GM23338 (cell line): ENCODE measurements at regions not wholly inside any gene's neighbourhood (a gene's known extent, or its start where the extent isn't known, plus 50 kb on each side); places are given as distances from the start of the nearest gene placed in this dataset.
A peak's percentile ranks its signal among the peaks of the same experiment; 100 is the strongest.
"Not testable (repeated sequence)": the region's sequence is repeated elsewhere in the genome, so short reads cannot be mapped to it uniquely, and the experiment has no call there.

Experiments
- ATAC-seq: fragments of 200-7000 bp; cut with Tn5 transposase; 3 replicates; pipeline ENCODE4 v1.9.1; 2020
- DNase-seq: peaks from one replicate; pipeline ENCODE4 v3.0.0-alpha.2; 2015; ENCODE audit warnings: low spot score
- H2AFZ ChIP-seq: fragments of 200-600 bp; sonication (generic); 2 replicates; pipeline ENCODE4 v1.8.0; 2016; ENCODE audit warnings: antibody characterized with exemption, mild to moderate bottlenecking, moderate library complexity
- H3F3A ChIP-seq: fragments of 200-600 bp; sonication (generic); replicated peaks from 2 replicates; pipeline ENCODE4 v1.8.0; 2017; ENCODE audit warnings: antibody characterized with exemption, mixed run types, low read depth
- H3K27ac ChIP-seq: fragments of 200-600 bp; sonication (generic); 2 replicates; pipeline ENCODE4 v1.6.1; 2016; ENCODE audit warnings: low read depth
- H3K27me3 ChIP-seq: fragments of 200-600 bp; sonication (generic); 2 replicates; pipeline ENCODE4 v1.8.0; 2016; ENCODE audit warnings: mild to moderate bottlenecking, mixed run types, moderate library complexity; ENCODE audit not compliant: insufficient read depth
- H3K36me3 ChIP-seq: fragments of 200-600 bp; sonication (generic); 2 replicates; pipeline ENCODE4 v1.8.0; 2016; ENCODE audit warnings: mild to moderate bottlenecking; ENCODE audit not compliant: insufficient read depth
- H3K4me1 ChIP-seq: fragments of 200-600 bp; sonication (generic); 2 replicates; pipeline ENCODE4 v1.8.0; 2016; ENCODE audit warnings: mild to moderate bottlenecking, moderate library complexity; ENCODE audit not compliant: insufficient read depth
- H3K4me2 ChIP-seq: fragments of 200-600 bp; sonication (generic); 2 replicates; pipeline ENCODE4 v1.7.1; 2017; ENCODE audit warnings: mixed run types
- H3K4me3 ChIP-seq: fragments of 200-600 bp; sonication (generic); 2 replicates; pipeline ENCODE4 v1.6.1; 2016; ENCODE audit warnings: mixed run types
- H3K79me2 ChIP-seq: fragments of 200-600 bp; sonication (generic); replicated peaks from 2 replicates; pipeline ENCODE4 v1.8.0; 2017; ENCODE audit warnings: mild to moderate bottlenecking; ENCODE audit not compliant: insufficient read depth
- H3K9me2 ChIP-seq: fragments of 200-600 bp; sonication (generic); 2 replicates; pipeline ENCODE4 v1.8.0; 2017; ENCODE audit not compliant: insufficient read depth
- H4K20me1 ChIP-seq: fragments of 200-600 bp; sonication (generic); replicated peaks from 2 replicates; pipeline ENCODE4 v1.8.0; 2017; ENCODE audit warnings: mild to moderate bottlenecking; ENCODE audit not compliant: insufficient read depth
- H3K27ac Mint-ChIP-seq: 2 replicates; pipeline ENCODE4 v1.8.0; 2020; ENCODE audit warnings: inconsistent platforms, mild to moderate bottlenecking, moderate library complexity, mixed read lengths
- H3K27me3 Mint-ChIP-seq: 3 replicates; pipeline ENCODE4 v1.8.0; 2022; ENCODE audit warnings: low read depth, mild to moderate bottlenecking, moderate library complexity, mixed read lengths, inconsistent platforms; ENCODE audit not compliant: insufficient read depth, poor library complexity
- H3K36me3 Mint-ChIP-seq: 3 replicates; pipeline ENCODE4 v1.8.0; 2021; ENCODE audit warnings: low read depth, mild to moderate bottlenecking, inconsistent platforms, moderate library complexity, mixed read lengths
- H3K4me1 Mint-ChIP-seq: 3 replicates; pipeline ENCODE4 v1.8.0; 2020; ENCODE audit warnings: mild to moderate bottlenecking, inconsistent platforms, mixed read lengths
- H3K4me3 Mint-ChIP-seq: 3 replicates; pipeline ENCODE4 v1.8.0; 2021; ENCODE audit warnings: moderate library complexity, mild to moderate bottlenecking, inconsistent platforms, mixed read lengths
- H3K9me3 Mint-ChIP-seq: 3 replicates; pipeline ENCODE4 v1.8.0; 2020; ENCODE audit warnings: moderate library complexity, mild to moderate bottlenecking, inconsistent platforms, mixed read lengths
- EZH2 ChIP-seq: fragments of 200-600 bp; sonication (generic); IDR thresholded peaks from one replicate; pipeline ENCODE4 v1.8.0; 2017; ENCODE audit warnings: antibody characterized with exemption, mild to moderate bottlenecking, low read depth; ENCODE audit not compliant: unreplicated experiment
- EZH2phosphoT487 ChIP-seq: fragments of 200-600 bp; sonication (generic); IDR thresholded peaks from one replicate; pipeline ENCODE4 v1.8.1; 2018; ENCODE audit warnings: antibody characterized with exemption; ENCODE audit not compliant: unreplicated experiment
- STAT1 ChIP-seq: IDR thresholded peaks from one replicate; pipeline ENCODE4 v1.6.1; 2016; ENCODE audit warnings: antibody characterized with exemption; ENCODE audit not compliant: unreplicated experiment
- ZNF114 ChIP-seq: fragments of 250-450 bp; sonication (Bioruptor Pico); IDR thresholded peaks from 2 replicates; pipeline ENCODE4 v1.5.0; 2020; ENCODE audit warnings: mild to moderate bottlenecking, moderate library complexity
- ZNF331 ChIP-seq: fragments of 250-450 bp; sonication (Bioruptor Pico); IDR thresholded peaks from 2 replicates; pipeline ENCODE4 v1.5.0; 2020; ENCODE audit warnings: low read depth, mild to moderate bottlenecking, moderate library complexity
- TF ChIP-seq, protein P1 (sequence below), 2 experiments: fragments of 200-600 bp in 1 of 2; sonication (generic) in 1 of 2; conservative IDR thresholded peaks; 2 replicates each; pipeline versions ENCODE4 v1.5.1 to v1.6.1; 2016 to 2017; ENCODE audit warnings: antibody characterized with exemption in 2 of 2, low read depth in 2 of 2, mild to moderate bottlenecking in 2 of 2, moderate library complexity in 1 of 2
- TF ChIP-seq, protein P2 (sequence below): IDR thresholded peaks from one replicate; pipeline ENCODE4 v1.6.1; 2018; ENCODE audit warnings: antibody characterized with exemption; ENCODE audit not compliant: unreplicated experiment

DNA sequence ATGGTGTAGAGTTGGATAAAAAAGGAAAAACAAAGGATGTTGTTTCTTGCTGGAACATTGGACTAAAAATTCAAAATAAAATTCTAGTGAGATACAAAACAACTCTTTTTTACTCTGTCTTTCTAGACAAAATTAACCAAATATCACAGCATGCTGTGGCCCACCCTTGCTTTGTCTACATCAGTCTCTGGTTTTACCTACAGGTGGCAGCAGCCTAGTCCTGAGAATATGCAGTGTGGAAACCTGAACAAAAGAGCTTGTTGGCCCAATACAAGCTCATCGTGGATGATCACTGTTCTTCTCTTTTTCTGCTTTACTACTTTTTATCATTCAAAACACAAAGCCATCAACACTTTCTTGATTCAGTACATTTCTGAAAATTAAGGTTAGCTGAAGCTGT is 210.4 kb downstream of the CDH19 start:
- H3K4me3 Mint-ChIP-seq = no peak overlapping the region
- TF ChIP-seq, protein P1, sequence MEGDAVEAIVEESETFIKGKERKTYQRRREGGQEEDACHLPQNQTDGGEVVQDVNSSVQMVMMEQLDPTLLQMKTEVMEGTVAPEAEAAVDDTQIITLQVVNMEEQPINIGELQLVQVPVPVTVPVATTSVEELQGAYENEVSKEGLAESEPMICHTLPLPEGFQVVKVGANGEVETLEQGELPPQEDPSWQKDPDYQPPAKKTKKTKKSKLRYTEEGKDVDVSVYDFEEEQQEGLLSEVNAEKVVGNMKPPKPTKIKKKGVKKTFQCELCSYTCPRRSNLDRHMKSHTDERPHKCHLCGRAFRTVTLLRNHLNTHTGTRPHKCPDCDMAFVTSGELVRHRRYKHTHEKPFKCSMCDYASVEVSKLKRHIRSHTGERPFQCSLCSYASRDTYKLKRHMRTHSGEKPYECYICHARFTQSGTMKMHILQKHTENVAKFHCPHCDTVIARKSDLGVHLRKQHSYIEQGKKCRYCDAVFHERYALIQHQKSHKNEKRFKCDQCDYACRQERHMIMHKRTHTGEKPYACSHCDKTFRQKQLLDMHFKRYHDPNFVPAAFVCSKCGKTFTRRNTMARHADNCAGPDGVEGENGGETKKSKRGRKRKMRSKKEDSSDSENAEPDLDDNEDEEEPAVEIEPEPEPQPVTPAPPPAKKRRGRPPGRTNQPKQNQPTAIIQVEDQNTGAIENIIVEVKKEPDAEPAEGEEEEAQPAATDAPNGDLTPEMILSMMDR (conservative IDR thresholded peaks at IDR 0.05; ENCODE audit: low read depth in 2 of 2) = peak; percentile 41 to 58
- TF ChIP-seq, protein P2, sequence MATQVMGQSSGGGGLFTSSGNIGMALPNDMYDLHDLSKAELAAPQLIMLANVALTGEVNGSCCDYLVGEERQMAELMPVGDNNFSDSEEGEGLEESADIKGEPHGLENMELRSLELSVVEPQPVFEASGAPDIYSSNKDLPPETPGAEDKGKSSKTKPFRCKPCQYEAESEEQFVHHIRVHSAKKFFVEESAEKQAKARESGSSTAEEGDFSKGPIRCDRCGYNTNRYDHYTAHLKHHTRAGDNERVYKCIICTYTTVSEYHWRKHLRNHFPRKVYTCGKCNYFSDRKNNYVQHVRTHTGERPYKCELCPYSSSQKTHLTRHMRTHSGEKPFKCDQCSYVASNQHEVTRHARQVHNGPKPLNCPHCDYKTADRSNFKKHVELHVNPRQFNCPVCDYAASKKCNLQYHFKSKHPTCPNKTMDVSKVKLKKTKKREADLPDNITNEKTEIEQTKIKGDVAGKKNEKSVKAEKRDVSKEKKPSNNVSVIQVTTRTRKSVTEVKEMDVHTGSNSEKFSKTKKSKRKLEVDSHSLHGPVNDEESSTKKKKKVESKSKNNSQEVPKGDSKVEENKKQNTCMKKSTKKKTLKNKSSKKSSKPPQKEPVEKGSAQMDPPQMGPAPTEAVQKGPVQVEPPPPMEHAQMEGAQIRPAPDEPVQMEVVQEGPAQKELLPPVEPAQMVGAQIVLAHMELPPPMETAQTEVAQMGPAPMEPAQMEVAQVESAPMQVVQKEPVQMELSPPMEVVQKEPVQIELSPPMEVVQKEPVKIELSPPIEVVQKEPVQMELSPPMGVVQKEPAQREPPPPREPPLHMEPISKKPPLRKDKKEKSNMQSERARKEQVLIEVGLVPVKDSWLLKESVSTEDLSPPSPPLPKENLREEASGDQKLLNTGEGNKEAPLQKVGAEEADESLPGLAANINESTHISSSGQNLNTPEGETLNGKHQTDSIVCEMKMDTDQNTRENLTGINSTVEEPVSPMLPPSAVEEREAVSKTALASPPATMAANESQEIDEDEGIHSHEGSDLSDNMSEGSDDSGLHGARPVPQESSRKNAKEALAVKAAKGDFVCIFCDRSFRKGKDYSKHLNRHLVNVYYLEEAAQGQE = no peak
- Histone ChIP-seq H3K4me2 (no peak overlapping the region), H2AFZ (no peak overlapping the region), H3K27me3 (no peaks in the 10 kb centered on the region), H3K79me2 (no peaks in the 10 kb centered on the region), H3K9me2 (no peaks in the 10 kb centered on the region), H3K4me3 (no peak overlapping the region), H3F3A (no peaks in the 10 kb centered on the region), H3K27ac (no peak overlapping the region), H3K4me1 (no peaks in the 10 kb centered on the region), H4K20me1 (no peaks in the 10 kb centered on the region), H3K36me3 (peaks cover 9% of the 10 kb centered on the region)
- ATAC-seq = peak; percentile 35; the same call in 1 of the 3 replicates
- DNase-seq = peak; percentile 24
- peaks cover 43% of the 10 kb centered on the region for H3K36me3 Mint-ChIP-seq
- no peaks in the 10 kb centered on the region for H3K4me1 Mint-ChIP-seq
- H3K9me3 Mint-ChIP-seq = peaks cover 49% of the 10 kb centered on the region
- peaks cover 8% of the 10 kb centered on the region for H3K27me3 Mint-ChIP-seq
- no peak overlapping the region for H3K27ac Mint-ChIP-seq

DNA sequence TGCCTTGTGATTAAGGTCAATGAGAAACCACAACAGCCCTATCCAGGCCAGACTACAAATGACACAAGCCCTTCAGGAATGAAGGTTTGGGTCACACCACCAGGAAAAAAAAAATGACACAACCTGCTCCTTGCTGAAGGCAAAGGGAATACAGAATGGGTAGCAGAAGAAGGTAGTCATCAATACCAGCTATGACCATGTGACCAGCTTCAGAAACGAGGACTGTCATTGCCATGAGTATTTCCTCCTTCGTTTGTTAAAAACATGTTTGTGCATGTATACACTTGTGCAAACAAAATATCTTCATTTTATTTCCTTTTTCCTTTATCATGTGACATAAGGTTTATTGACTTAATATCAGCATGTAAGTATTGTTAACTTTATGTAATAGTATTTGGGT is 226.6 kb downstream of the CDH19 start:
- peaks cover 2% of the 10 kb centered on the region; the same call in 2 of the 3 replicates for H3K36me3 Mint-ChIP-seq
- no peaks in the 10 kb centered on the region for H3K27me3 Mint-ChIP-seq
- H3K4me1 ChIP-seq = no peaks in the 10 kb centered on the region
- no peaks in the 10 kb centered on the region for H3F3A ChIP-seq
- H4K20me1 ChIP-seq = no peaks in the 10 kb centered on the region
- no peak overlapping the region for H3K4me3 Mint-ChIP-seq
- H2AFZ ChIP-seq = no peak overlapping the region
- no peaks in the 10 kb centered on the region for H3K79me2 ChIP-seq
- H3K27ac ChIP-seq = no peak overlapping the region
- H3K27me3 ChIP-seq = no peaks in the 10 kb centered on the region
- no peak overlapping the region for H3K4me2 ChIP-seq
- no peak overlapping the region for H3K4me3 ChIP-seq
- H3K4me1 Mint-ChIP-seq = no peaks in the 10 kb centered on the region
- peaks cover 5% of the 10 kb centered on the region; the same call in 2 of the 3 replicates for H3K9me3 Mint-ChIP-seq
- H3K27ac Mint-ChIP-seq = no peak overlapping the region
- H3K36me3 ChIP-seq = no peaks in the 10 kb centered on the region
- H3K9me2 ChIP-seq = 0 out of 2 replicates have a peak, but pooled peaks cover 6% of the 10 kb centered on the region
- TF ChIP-seq, protein P2 = no peak
- TF ChIP-seq ZNF331 (CRISPR knock-in tag) (no peak), ZNF114 (CRISPR knock-in tag) (no peak), EZH2 (no peak), EZH2phosphoT487 (no peak), STAT1 (no peak)
- TF ChIP-seq, protein P1 (conservative IDR thresholded peaks at IDR 0.05; ENCODE audit: low read depth in 2 of 2) = no peak
- no peak for ATAC-seq
- DNase-seq = no peak

DNA sequence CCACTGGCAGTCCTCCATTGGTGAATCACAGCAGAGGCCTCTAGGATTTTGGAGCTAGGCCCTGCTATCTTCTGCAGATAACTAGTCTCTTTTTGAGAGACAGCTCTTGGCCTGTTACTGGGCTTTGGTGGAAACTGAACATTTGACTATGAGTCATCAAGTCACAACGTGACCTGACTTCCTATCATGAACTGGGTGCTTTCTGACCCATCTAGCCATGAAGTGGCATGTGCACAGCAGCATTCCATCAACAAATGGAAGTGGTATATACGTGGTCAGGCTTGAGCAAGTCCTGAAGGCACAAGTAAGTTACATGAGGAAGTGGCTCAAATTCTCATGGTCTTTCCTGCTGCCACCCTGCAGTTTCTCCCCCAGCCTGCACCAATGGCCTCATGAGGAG is 228.5 kb downstream of the CDH19 start:
- H3K4me2 ChIP-seq, H3K27ac Mint-ChIP-seq, H3K4me3 ChIP-seq, H3K36me3 ChIP-seq, H3K9me2 ChIP-seq, H3K79me2 ChIP-seq, H3K4me1 Mint-ChIP-seq, H3F3A ChIP-seq, DNase-seq, H3K27me3 ChIP-seq, H4K20me1 ChIP-seq, H3K36me3 Mint-ChIP-seq, H2AFZ ChIP-seq, H3K4me1 ChIP-seq, H3K9me3 Mint-ChIP-seq, H3K27me3 Mint-ChIP-seq, H3K4me3 Mint-ChIP-seq, ATAC-seq, H3K27ac ChIP-seq: not testable (repeated sequence)
